H54 (cell line): ENCODE measurements at regions not wholly inside any gene's neighbourhood (a gene's known extent, or its start where the extent isn't known, plus 50 kb on each side); places are given as distances from the start of the nearest gene placed in this dataset.
"Not testable (repeated sequence)": the region's sequence is repeated elsewhere in the genome, so short reads cannot be mapped to it uniquely, and the experiment has no call there.

Source experiments
- DNase-seq: peaks from one replicate; pipeline ENCODE4 v3.0.0; 2011; ENCODE audit warnings: low spot score, mixed read lengths; ENCODE audit not compliant: insufficient read length
- FAIRE-seq: peaks from 3 replicates; lab custom pipeline; 2011; peaks lifted over from hg19 to GRCh38; lab: Jason Lieb, UNC
- POLR2A ChIP-seq: IDR thresholded peaks from 2 replicates; pipeline ENCODE4 v1.6.1; 2011; ENCODE audit warnings: low read depth, mild to moderate bottlenecking, low read length

GRCh38 chr2:12004713-12005112 is 258.3 kb downstream of the LPIN1 start:
- no peak for TF ChIP-seq POLR2A
- FAIRE-seq = no peak
- no peak for DNase-seq

- TF ChIP-seq POLR2A = no peak
- no peak for FAIRE-seq
- DNase-seq = no peak
Observed at GRCh38 chr2:12005886-12006681, 259.7 kb downstream of the LPIN1 start.

GRCh38 chr2:12006850-12007249 is 260.4 kb downstream of the LPIN1 start:
- DNase-seq (no peak), FAIRE-seq (no peak)
- no peak for TF ChIP-seq POLR2A

GRCh38 chr2:12007282-12007681 is 260.9 kb downstream of the LPIN1 start:
- DNase-seq = no peak
- no peak for FAIRE-seq
- no peak for TF ChIP-seq POLR2A

GRCh38 chr2:12008425-12009061 is 262.1 kb downstream of the LPIN1 start:
- peak; percentile 11 for FAIRE-seq
- TF ChIP-seq POLR2A = no peak
- no peak for DNase-seq

GRCh38 chr2:12009323-12009905 is 263.0 kb downstream of the LPIN1 start:
- TF ChIP-seq POLR2A = no peak
- DNase-seq = no peak
- no peak for FAIRE-seq

GRCh38 chr2:12010059-12010458 is 263.6 kb downstream of the LPIN1 start:
- no peak for DNase-seq
- FAIRE-seq = no peak
- no peak for TF ChIP-seq POLR2A

GRCh38 chr2:12010779-12011178 is 264.3 kb downstream of the LPIN1 start:
- FAIRE-seq = no peak
- no peak for TF ChIP-seq POLR2A

GRCh38 chr2:12014088-12014960 is 267.9 kb downstream of the LPIN1 start:
- no peak for TF ChIP-seq POLR2A
- peak; percentile 26 for DNase-seq
- peak; percentile 20 for FAIRE-seq

More at GRCh38 chr2:12010779-12011178, 264.3 kb downstream of the LPIN1 start:
- no peak for DNase-seq

GRCh38 chr2:12017499-12018157 is 271.2 kb downstream of the LPIN1 start:
- FAIRE-seq (no peak), DNase-seq (no peak)
- no peak for TF ChIP-seq POLR2A

- not testable (repeated sequence) for FAIRE-seq
Observed at GRCh38 chr2:12018726-12019125, 272.3 kb downstream of the LPIN1 start.

GRCh38 chr2:12020833-12021469 is 274.5 kb downstream of the LPIN1 start:
- TF ChIP-seq POLR2A = no peak
- FAIRE-seq (no peak), DNase-seq (no peak)

More at GRCh38 chr2:12018726-12019125, 272.3 kb downstream of the LPIN1 start:
- DNase-seq = not testable (repeated sequence)

GRCh38 chr2:12024197-12024907 is 277.9 kb downstream of the LPIN1 start:
- DNase-seq = not testable (repeated sequence)
- peak; percentile 43 for FAIRE-seq
